SHP77 (cell line): ENCODE measurements at regions not wholly inside any gene's neighbourhood (a gene's known extent, or its start where the extent isn't known, plus 50 kb on each side); places are given as distances from the start of the nearest gene placed in this dataset.

Source experiments
- DNase-seq, 2 experiments: peaks; one replicate each; lab custom pipeline; 2025; lab: John Stamatoyannopoulos, UW

DNA sequence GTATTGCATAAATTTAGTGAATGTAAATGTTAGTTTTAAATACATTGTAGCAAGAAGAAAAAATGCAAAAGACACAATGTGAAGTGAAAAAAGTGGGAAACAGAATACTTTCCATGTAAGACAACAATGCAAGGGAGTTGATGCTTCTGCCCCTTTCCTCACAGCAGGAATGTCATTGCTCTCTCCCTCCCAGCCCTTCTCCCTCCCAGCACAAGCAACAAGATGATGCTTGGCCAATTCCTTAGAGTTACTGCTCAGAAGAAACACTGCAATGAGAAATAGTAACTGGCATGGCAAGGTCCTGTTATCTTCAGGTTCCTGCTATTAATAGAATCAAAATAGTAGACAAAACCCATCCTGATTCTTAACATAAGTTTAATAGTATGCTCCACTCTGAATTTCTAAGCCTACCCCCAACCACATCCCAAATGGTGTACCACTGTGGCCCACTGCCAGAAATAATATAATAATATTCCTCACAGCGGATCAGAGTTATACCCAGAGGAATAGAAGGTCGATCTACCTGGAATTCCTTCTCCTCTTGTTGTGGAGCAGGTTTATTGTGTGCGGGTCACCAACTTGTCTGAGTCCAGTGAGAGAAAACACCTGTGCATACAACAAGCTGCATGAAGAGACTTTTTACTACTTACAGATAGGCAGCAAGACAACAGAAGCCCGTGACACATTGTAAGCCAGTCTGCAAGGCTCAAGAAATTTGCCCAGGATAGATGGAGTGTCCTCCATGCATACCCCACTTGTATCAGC lies 69.8 kb upstream of the SLC7A11 start:
- DNase-seq, result no peak

- no peak for DNase-seq
Measured at GRCh38 chr4:138310991-138311390, 68.8 kb upstream of the SLC7A11 start.

DNA sequence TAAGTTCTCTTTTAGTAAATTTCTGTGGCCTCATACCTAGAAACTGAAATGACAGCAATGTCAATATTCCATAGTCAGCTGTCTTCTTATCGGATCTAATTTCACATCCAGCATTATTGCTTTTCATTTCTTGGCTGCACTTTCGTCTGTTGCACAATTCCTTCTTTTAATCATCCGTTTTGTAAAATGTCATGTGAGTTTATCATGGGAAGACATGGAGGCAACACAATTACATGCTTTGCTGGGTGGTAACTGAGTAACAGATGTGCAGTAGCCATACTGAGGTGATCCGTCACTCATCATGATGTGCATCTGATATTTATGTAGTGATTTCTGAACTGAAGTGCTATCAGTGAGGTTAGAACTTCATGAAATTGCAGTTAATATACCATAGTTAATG lies 68.3 kb upstream of the SLC7A11 start:
- DNase-seq, result no peak

- DNase-seq, result no peak
Measured at GRCh38 chr4:138308356-138308755, 66.2 kb upstream of the SLC7A11 start.

DNA sequence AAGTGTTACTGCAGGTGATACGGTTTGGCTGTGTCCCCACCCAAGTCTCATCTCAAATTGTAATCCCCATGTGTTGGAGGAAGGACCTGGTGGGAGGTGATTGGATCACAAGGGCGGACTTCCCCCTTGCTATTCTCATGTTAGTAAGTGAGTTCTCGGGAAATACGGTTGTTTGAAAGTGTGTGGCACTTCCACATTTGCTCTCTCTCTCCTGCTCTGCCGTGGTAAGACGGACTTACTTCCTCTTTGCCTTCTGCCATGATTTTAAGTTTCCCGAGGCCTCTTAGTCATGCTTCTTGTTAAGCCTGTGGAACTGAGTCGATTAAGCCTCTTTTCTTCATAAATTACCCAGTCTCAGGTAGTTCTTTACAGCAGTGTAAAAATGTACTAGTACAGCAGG lies 65.2 kb upstream of the SLC7A11 start:
- DNase-seq, result no peak

GRCh38 chr4:138305050-138305449 lies 62.9 kb upstream of the SLC7A11 start:
- DNase-seq, result no peak

GRCh38 chr4:138301536-138301935 lies 59.4 kb upstream of the SLC7A11 start:
- DNase-seq, result no peak

DNA sequence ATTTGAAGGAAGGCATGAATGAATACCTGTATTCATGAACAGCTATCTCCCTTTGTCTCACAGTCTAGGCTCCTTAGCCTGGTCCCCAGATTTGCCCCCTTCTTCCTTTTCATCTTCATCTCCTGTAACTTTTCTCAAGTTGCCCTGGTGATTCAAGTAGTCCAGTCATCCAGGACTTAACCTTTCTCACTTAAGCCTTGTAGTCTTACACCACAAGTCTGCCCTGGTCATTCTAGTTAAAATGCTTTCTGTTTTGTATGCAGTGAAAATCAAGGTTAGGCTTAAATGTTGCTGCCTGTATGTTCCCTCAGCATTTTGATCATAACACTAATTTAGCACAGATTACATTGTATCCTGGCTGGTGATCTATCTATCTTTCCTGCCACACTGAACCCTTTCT lies 58.5 kb upstream of the SLC7A11 start:
- no peak for DNase-seq

DNA sequence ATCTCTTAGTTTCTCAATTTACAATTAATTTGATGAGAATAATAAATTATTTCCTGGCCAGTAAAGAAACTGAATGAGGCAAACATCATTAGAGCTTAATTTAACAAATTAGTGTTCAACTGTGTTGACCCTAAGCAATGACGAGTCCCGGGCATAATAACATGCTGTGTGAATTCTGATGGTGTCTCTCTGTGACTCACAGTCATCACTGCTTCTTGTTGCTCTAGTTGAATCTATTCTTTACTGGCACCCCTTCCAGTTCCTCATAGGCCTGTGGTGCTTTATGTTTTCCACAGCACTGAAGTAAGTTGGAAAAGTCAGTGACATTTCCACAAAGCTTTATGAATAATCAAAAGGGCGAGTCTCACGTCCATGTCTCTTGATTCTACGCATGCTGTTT lies 57.7 kb upstream of the SLC7A11 start:
- no peak for DNase-seq

- DNase-seq, result no peak
Measured at GRCh38 chr4:138298866-138299265, 56.7 kb upstream of the SLC7A11 start.

DNA sequence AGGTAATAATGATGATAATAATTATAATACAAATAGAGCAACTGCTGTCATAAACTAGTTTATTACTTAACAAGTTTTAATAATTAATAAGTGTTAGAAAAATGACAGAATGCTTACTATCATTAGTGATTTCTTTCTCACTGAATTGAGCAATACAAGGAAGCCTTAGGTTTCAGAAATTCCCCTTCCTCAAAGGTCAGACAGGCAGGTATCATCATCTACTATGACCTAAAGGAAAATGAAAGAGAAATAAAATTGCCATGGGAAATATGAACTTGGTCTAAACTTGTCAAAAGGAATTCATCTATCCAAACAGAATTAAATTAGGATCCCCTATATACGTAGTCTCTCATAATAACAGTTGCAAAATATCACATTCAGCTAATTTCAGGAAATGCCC lies 56.3 kb upstream of the SLC7A11 start:
- DNase-seq, result no peak

DNA sequence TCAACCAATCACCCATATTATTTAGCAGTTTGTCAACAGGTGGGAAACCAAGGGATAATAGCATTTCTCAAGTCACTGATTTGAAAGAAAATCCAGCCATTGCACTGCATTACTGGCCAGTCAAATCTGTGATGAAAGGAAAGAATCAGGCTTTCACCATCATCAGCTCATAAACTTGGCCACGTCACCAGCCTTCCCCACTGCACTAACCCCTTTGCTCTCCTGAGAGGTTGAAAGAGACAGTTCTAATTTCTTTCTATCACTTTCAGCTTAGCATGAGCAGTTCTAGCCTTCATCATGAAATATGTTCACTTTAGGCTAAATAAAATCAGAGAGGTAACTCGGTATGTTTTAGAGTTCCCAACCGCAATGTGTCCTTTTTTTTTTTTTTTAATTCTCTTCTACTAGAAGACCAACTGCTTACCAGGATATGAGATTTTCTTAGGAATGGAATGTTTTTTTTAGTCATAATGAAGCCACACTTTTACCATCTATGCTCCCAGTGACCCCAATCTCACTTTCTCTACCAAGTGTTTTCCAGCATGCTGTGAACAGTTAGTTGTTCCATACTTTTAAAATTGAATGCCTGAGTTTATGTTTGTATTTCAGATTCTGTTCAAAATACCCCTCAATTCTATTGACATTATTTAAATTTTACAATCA lies 55.7 kb upstream of the SLC7A11 start:
- no peak for DNase-seq

- no peak for DNase-seq
Measured at GRCh38 chr4:138292321-138292720, 50.2 kb upstream of the SLC7A11 start.
